K562 (cell line): ENCODE measurements at regions not wholly inside any gene's neighbourhood (a gene's known extent, or its start where the extent isn't known, plus 50 kb on each side); places are given as distances from the start of the nearest gene placed in this dataset.

Source experiments
- ATAC-seq: fragments of 200-7000 bp; cut with Tn5 transposase; 3 replicates; pipeline ENCODE4 v1.9.1; 2020; ENCODE audit warnings: moderate library complexity
- BruUV-seq: library from RNA; stranded (reverse); fragments of 400-500 nt; replicated peaks from 2 replicates; lab custom pipeline; 2021; lab: Mats Ljungman, UMichigan
- CTCF ChIA-PET: fragments of 300-600 bp; formaldehyde crosslinking; extraction: SDS; loops from one replicate; lab custom pipeline; 2021; ENCODE audit warnings: low intra/inter-chr PET ratio; lab: Yijun Ruan, JAX
- POLR2A ChIA-PET: fragments of 300-600, 350-650 bp; sonication (Branson Sonifier 250); formaldehyde crosslinking; extraction: SDS; loops from one replicate; lab custom pipeline; 2021; ENCODE audit warnings: antibody characterized with exemption, inconsistent platforms; lab: Yijun Ruan, JAX
- DNase-seq, 4 experiments: peaks; one replicate each; pipeline versions ENCODE4 v3.0.0 to v3.0.0-alpha.2; 2011 to 2018; ENCODE audit warnings: low spot score in 3 of 4, mixed read lengths in 3 of 4; ENCODE audit errors: extremely low read depth in 1 of 4
- FAIRE-seq: peaks from 2 replicates; lab custom pipeline; 2011; peaks lifted over from hg19 to GRCh38; lab: Jason Lieb, UNC
- H2AFZ ChIP-seq: 2 replicates; pipeline ENCODE4 v1.6.0; 2011; ENCODE audit warnings: low read depth, low read length, control low read depth, inconsistent platforms
- H3K27ac ChIP-seq: fragments of 200-600 bp; 3 replicates; pipeline ENCODE4 v1.8.0; 2011; ENCODE audit warnings: low read depth, mild to moderate bottlenecking, control low read depth, inconsistent platforms, low read length, moderate library complexity, mixed read lengths; ENCODE audit errors: extremely low read depth
- H3K27me3 ChIP-seq, 2 experiments: fragments of 300-600 bp in 1 of 2; 2 replicates in 1 of 2; 3 replicates in 1 of 2; pipeline versions ENCODE4 v1.6.0 to v1.8.0; 2011; ENCODE audit warnings: inconsistent platforms in 2 of 2, low read length in 2 of 2, mild to moderate bottlenecking in 1 of 2, mixed read lengths in 1 of 2, moderate library complexity in 1 of 2; ENCODE audit not compliant: control insufficient read depth in 2 of 2, insufficient read depth in 2 of 2
- H3K36me3 ChIP-seq: fragments of 300-600 bp; 3 replicates; pipeline ENCODE4 v1.8.0; 2011; ENCODE audit warnings: mild to moderate bottlenecking, low read length, inconsistent platforms; ENCODE audit not compliant: control insufficient read depth, insufficient read depth
- H3K4me1 ChIP-seq, 2 experiments: fragments of 200-600 bp in 1 of 2; replicated peaks in 1 of 2; 2 replicates in 1 of 2; 3 replicates in 1 of 2; pipeline versions ENCODE4 v1.5.1 to v1.8.0; 2011; ENCODE audit warnings: inconsistent platforms in 2 of 2, low read length in 2 of 2, mild to moderate bottlenecking in 1 of 2, mixed read lengths in 1 of 2, moderate library complexity in 1 of 2; ENCODE audit not compliant: control insufficient read depth in 2 of 2, insufficient read depth in 2 of 2
- H3K4me2 ChIP-seq: 2 replicates; pipeline ENCODE4 v1.6.1; 2011; ENCODE audit warnings: low read length, control low read depth, inconsistent platforms, mixed read lengths; ENCODE audit not compliant: insufficient read depth
- H3K4me3 ChIP-seq: fragments of 200-600 bp; sonication (generic), shearing (Covaris generic); 2 replicates; pipeline ENCODE4 v1.5.1; 2016; ENCODE audit warnings: control low read depth, inconsistent platforms
- H3K79me2 ChIP-seq: fragments of 200-600 bp; 3 replicates; pipeline ENCODE4 v1.8.0; 2011; ENCODE audit warnings: low read length, inconsistent platforms; ENCODE audit not compliant: control insufficient read depth, insufficient read depth
- H3K9ac ChIP-seq, 2 experiments: 2 replicates each; pipeline versions ENCODE4 v1.6.0 to v1.6.1; 2011; ENCODE audit warnings: low read depth in 2 of 2, low read length in 2 of 2, control low read depth in 1 of 2, inconsistent platforms in 1 of 2, mild to moderate bottlenecking in 1 of 2, mixed read lengths in 1 of 2; ENCODE audit not compliant: insufficient read depth in 1 of 2
- H3K9me1 ChIP-seq: one replicate; pipeline ENCODE4 v1.6.0; 2011; ENCODE audit warnings: inconsistent platforms, mild to moderate bottlenecking, low read length, moderate library complexity; ENCODE audit not compliant: control insufficient read depth, insufficient read depth
- H3K9me3 ChIP-seq: replicated peaks from 2 replicates; pipeline ENCODE4 v1.5.1; 2011; ENCODE audit warnings: low read depth, low read length, inconsistent platforms; ENCODE audit not compliant: control insufficient read depth, insufficient read depth
- H4K20me1 ChIP-seq: replicated peaks from 2 replicates; pipeline ENCODE4 v1.6.1; 2011; ENCODE audit warnings: low read length, inconsistent platforms, mixed read lengths; ENCODE audit not compliant: control insufficient read depth, insufficient read depth
- CREM ChIP-seq: IDR thresholded peaks from 2 replicates; pipeline ENCODE4 v1.6.1; 2014; ENCODE audit warnings: antibody characterized with exemption, low read depth
- FOXA1 ChIP-seq: fragments of 450-650 bp; IDR thresholded peaks from 2 replicates; pipeline ENCODE4 v1.6.1; 2016; ENCODE audit warnings: mild to moderate bottlenecking, borderline replicate concordance
- FOXJ3 ChIP-seq: sonication (generic); formaldehyde crosslinking; IDR thresholded peaks from 2 replicates; pipeline ENCODE4 v1.4.0; 2020; ENCODE audit warnings: mild to moderate bottlenecking, missing genetic modification reagents
- GATA2 ChIP-seq: sonication (generic); formaldehyde crosslinking; IDR thresholded peaks from 2 replicates; pipeline ENCODE4 v1.4.0; 2020; ENCODE audit warnings: mild to moderate bottlenecking, missing genetic modification reagents
- OTX1 ChIP-seq: fragments of 450-650 bp; formaldehyde crosslinking; IDR thresholded peaks from 2 replicates; pipeline ENCODE4 v1.4.0; 2022; ENCODE audit warnings: mild to moderate bottlenecking
- POLR2H ChIP-seq: IDR thresholded peaks from 2 replicates; pipeline ENCODE4 v1.6.1; 2016; ENCODE audit warnings: missing genetic modification characterization, low read depth, mild to moderate bottlenecking, control low read depth, missing compliant biosample characterization, moderate library complexity
- PTBP1 ChIP-seq: fragments of 200-400 bp; formaldehyde crosslinking; IDR thresholded peaks from 2 replicates; pipeline ENCODE4 v1.6.1; 2017; ENCODE audit warnings: low read depth, low read length
- RCOR1 ChIP-seq, 2 experiments: IDR thresholded peaks; 2 replicates each; pipeline ENCODE4 v1.6.1; 2012; ENCODE audit warnings: low read depth in 2 of 2, low read length in 2 of 2, borderline replicate concordance in 1 of 2, improper control_type of control experiment in 1 of 2
- THRB ChIP-seq: fragments of 450-650 bp; formaldehyde crosslinking; conservative IDR thresholded peaks from 2 replicates; pipeline ENCODE4 v1.4.0; 2022; ENCODE audit warnings: mild to moderate bottlenecking, missing genetic modification characterization
- ZBTB17 ChIP-seq: fragments of 450-650 bp; formaldehyde crosslinking; IDR thresholded peaks from 2 replicates; pipeline ENCODE4 v1.4.0; 2020; ENCODE audit warnings: mild to moderate bottlenecking
- ZNF121 ChIP-seq: sonication (generic); formaldehyde crosslinking; conservative IDR thresholded peaks from 2 replicates; pipeline ENCODE4 v1.8.0; 2022; ENCODE audit warnings: missing genetic modification reagents
- ZNF217 ChIP-seq: sonication (generic); formaldehyde crosslinking; IDR thresholded peaks from 2 replicates; pipeline ENCODE4 v1.8.0; 2022; ENCODE audit warnings: mild to moderate bottlenecking, missing genetic modification reagents
- ZNF655 ChIP-seq: fragments of 250-450 bp; sonication (Bioruptor Pico); IDR thresholded peaks from 2 replicates; pipeline ENCODE4 v1.5.0; 2021
- WGBS: fragments of 100-300 bp; shearing (Covaris generic); methylation state at CpG from one replicate; pipeline ENCODE4 v1.1.6; 2016; ENCODE audit warnings: low coverage, mixed read lengths; ENCODE audit not compliant: insufficient coverage; ENCODE audit errors: missing lambda C conversion rate; 5-methylcytosine and 5-hydroxymethylcytosine counted together
- in situ Hi-C: fragments of 300-500 bp; cut with MboI; formaldehyde crosslinking; loops from 4 replicates; pipeline ENCODE4 v1.15.0; 2018; ENCODE audit warnings: inconsistent platforms, mixed read lengths
- intact Hi-C: fragments of 100-400 bp; cut with micrococcal nuclease; formaldehyde crosslinking; loops from 2 replicates; pipeline ENCODE4 v1.14.2; 2022

DNA sequence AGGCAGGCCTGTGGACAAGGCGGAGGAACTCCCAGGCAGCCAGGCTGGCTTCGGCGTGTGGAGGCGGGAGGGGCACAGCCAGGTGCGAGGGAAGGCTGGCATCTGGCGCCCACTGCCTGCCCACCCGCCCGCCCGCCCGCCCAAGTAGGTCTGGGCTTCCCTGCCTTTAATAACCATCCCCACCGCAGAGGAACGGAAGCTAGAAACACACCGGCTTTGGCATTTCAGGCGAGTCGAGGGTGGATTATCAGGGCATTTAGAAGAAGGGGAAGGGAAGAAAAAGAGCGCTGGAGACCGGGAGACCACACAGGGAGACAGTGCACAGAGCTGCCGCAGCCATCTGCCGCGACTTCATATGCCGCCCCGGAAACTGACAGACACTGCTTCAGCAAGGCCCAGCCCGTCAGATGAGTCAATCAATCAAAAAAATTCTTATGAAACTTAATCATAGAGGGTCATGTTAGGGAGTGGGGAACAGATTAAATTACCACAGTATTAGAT, 199.7 kb downstream of the TSHZ3 start:
- ChIA-PET POLR2A (no interaction called here), CTCF (no interaction called here)
- H3K27me3 ChIP-seq: peaks cover 0 to 12% of the 10 kb centered on the region in 2 experiments; a peak in 1 of 5 replicates
- H3K9me3 ChIP-seq: no peaks in the 10 kb centered on the region
- no peak overlapping the region for H3K9ac ChIP-seq
- no peaks in the 10 kb centered on the region for H3K79me2 ChIP-seq
- H3K27ac ChIP-seq: no peak overlapping the region
- H3K4me3 ChIP-seq: no peak overlapping the region
- in situ Hi-C loops (no loop called here), intact Hi-C loops (no loop called here)
- TF ChIP-seq RCOR1 (IDR thresholded peaks at IDR 0.05; ENCODE audit: borderline replicate concordance in 1 of 2, low read depth in 2 of 2, low read length in 2 of 2) (no peak), ZNF121 (CRISPR knock-in tag) (no peak), ZBTB17 (CRISPR knock-in tag) (no peak), ZNF217 (CRISPR knock-in tag) (no peak), FOXJ3 (CRISPR knock-in tag) (no peak), POLR2H (tag) (no peak), PTBP1 (no peak), THRB (CRISPR knock-in tag) (no peak), GATA2 (CRISPR knock-in tag) (no peak), CREM (no peak), OTX1 (CRISPR knock-in tag) (no peak), FOXA1 (no peak), ZNF655 (CRISPR knock-in tag) (no peak)
- no peaks in the 10 kb centered on the region for H4K20me1 ChIP-seq
- DNase-seq (no peak), FAIRE-seq (no peak), ATAC-seq (no peak)
- H3K9me1 ChIP-seq: no peaks in the 10 kb centered on the region
- WGBS: 2% methylated on average over 10 of the region's 23 CpGs
- H3K36me3 ChIP-seq: no peaks in the 10 kb centered on the region
- no peak overlapping the region for H2AFZ ChIP-seq
- no peaks in the 10 kb centered on the region for H3K4me1 ChIP-seq
- BruUV-seq: no TSS peak
- no peak overlapping the region for H3K4me2 ChIP-seq
